Sigmoid colon (tissue), 4 donors: ENCODE measurements at regions not wholly inside any gene's neighbourhood (a gene's known extent, or its start where the extent isn't known, plus 50 kb on each side); places are given as distances from the start of the nearest gene placed in this dataset.

Experiments
- POLR2A ChIP-seq, 2 donors: fragments of 450-650 bp; IDR thresholded peaks; one replicate each; pipeline ENCODE4 v1.6.1; 2016; ENCODE audit warnings: antibody characterized with exemption in 2 of 2, mild to moderate bottlenecking in 2 of 2, moderate library complexity in 2 of 2
- POLR2AphosphoS5 ChIP-seq, 4 donors: sonication (generic); formaldehyde crosslinking; IDR thresholded peaks; one replicate each; pipeline ENCODE4 v1.6.1; 2017; ENCODE audit warnings: antibody characterized with exemption in 4 of 4
- TF ChIP-seq, protein P1 (sequence below), 4 experiments: fragments of 450-650 bp in 3 of 4; fragments of 200-600 bp in 1 of 4; IDR thresholded peaks; one replicate each; pipeline ENCODE4 v1.5.1; 2016 to 2019; ENCODE audit warnings: antibody characterized with exemption in 4 of 4, mild to moderate bottlenecking in 3 of 4, moderate library complexity in 2 of 4

DNA sequence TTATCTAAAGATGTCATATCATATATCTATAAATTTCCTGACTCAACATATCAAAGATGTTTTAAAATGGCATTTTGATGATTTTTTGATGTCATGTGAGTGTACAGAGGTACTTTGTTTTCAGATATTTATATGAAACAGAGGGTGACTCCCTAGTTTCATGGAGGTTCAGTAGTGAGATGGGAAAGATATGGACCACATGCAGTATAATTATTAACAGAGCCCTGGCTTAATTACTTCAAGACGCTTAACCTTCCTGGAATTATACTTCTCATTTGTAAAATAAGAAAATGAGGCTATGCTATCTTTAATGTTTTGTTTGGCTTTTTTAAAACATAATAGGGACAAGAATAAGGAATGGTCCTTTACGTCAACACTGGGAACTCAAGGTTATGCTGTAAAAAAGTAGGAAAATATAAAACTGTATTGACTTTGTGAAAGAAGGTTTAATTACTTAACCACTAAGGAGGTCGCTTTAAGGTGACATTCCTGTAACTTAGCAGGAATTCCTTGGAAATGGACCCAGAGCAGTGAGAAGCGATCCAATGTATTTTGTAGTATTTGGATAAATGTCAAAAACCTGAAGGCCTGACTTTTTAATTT is 821.0 kb upstream of the IGFBP3 start:
- TF ChIP-seq, protein P1, sequence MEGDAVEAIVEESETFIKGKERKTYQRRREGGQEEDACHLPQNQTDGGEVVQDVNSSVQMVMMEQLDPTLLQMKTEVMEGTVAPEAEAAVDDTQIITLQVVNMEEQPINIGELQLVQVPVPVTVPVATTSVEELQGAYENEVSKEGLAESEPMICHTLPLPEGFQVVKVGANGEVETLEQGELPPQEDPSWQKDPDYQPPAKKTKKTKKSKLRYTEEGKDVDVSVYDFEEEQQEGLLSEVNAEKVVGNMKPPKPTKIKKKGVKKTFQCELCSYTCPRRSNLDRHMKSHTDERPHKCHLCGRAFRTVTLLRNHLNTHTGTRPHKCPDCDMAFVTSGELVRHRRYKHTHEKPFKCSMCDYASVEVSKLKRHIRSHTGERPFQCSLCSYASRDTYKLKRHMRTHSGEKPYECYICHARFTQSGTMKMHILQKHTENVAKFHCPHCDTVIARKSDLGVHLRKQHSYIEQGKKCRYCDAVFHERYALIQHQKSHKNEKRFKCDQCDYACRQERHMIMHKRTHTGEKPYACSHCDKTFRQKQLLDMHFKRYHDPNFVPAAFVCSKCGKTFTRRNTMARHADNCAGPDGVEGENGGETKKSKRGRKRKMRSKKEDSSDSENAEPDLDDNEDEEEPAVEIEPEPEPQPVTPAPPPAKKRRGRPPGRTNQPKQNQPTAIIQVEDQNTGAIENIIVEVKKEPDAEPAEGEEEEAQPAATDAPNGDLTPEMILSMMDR (IDR thresholded peaks at IDR 0.05): no peak
- TF ChIP-seq POLR2A (IDR thresholded peaks at IDR 0.05) (no peak), POLR2AphosphoS5 (IDR thresholded peaks at IDR 0.05) (no peak)
